Adrenal gland (tissue), 9 donors: ENCODE measurements at regions not wholly inside any gene's neighbourhood (a gene's known extent, or its start where the extent isn't known, plus 50 kb on each side); places are given as distances from the start of the nearest gene placed in this dataset.

Experiments
- DNase-seq, 7 donors: peaks; one replicate each; pipeline ENCODE4 v3.0.0-alpha.2; 2019 to 2020
- H3K27ac ChIP-seq, 5 donors: fragments of 200-600 bp; sonication (generic) in 4 of 5; 1 replicate in 3 of 5; 2 replicates in 2 of 5; pipeline versions ENCODE4 v1.5.1 to v1.8.0; 2016 to 2020; ENCODE audit warnings: mild to moderate bottlenecking in 1 of 5
- H3K27me3 ChIP-seq: fragments of 200-600 bp; 2 replicates; pipeline ENCODE4 v1.8.0; 2021
- H3K36me3 ChIP-seq, 2 donors: fragments of 200-600 bp; replicated peaks in 1 of 2; 1 replicate in 1 of 2; 2 replicates in 1 of 2; pipeline versions ENCODE4 v1.5.1 to v1.8.0; 2018 to 2022
- H3K4me1 ChIP-seq, 2 donors: fragments of 200-600 bp; replicated peaks in 1 of 2; 1 replicate in 1 of 2; 2 replicates in 1 of 2; pipeline versions ENCODE4 v1.5.1 to v1.8.0; 2018 to 2021
- H3K4me3 ChIP-seq, 4 donors: fragments of 200-600 bp; sonication (generic) in 3 of 4; one replicate each; pipeline ENCODE4 v1.5.1; 2016 to 2018
- H3K9me3 ChIP-seq, 3 donors: fragments of 200-600 bp; sonication (generic) in 1 of 3; replicated peaks in 1 of 3; 1 replicate in 2 of 3; 2 replicates in 1 of 3; pipeline versions ENCODE4 v1.5.1 to v1.8.0; 2016 to 2021
- POLR2A ChIP-seq, 2 donors: fragments of 450-650 bp; IDR thresholded peaks; one replicate each; pipeline ENCODE4 v1.6.1; 2017; ENCODE audit warnings: antibody characterized with exemption in 2 of 2, mild to moderate bottlenecking in 2 of 2, moderate library complexity in 1 of 2
- WGBS, 4 donors: extraction: QIAGEN DNeasy Blood & Tissue Kit in 2 of 4; methylation state at CpG; one replicate each; pipeline versions ENCODE4 v1.1.5 to v1.1.7; 2013 to 2017; 5-methylcytosine and 5-hydroxymethylcytosine counted together
- intact Hi-C, 2 donors: fragments of 100-400 bp; cut with DNase I; formaldehyde crosslinking; loops; one replicate each; pipeline versions ENCODE4 v1.14.1 to v1.15.0; 2022 to 2023
- TF ChIP-seq, protein P1 (sequence below), 6 experiments: fragments of 450-650 bp in 4 of 6; fragments of 200-600 bp in 2 of 6; sonication (generic) in 1 of 6; IDR thresholded peaks; 1 replicate in 5 of 6; 2 replicates in 1 of 6; pipeline versions ENCODE4 v1.5.1 to v1.8.0; 2016 to 2021; ENCODE audit warnings: antibody characterized with exemption in 6 of 6, mild to moderate bottlenecking in 2 of 6, moderate library complexity in 1 of 6
- donor health status: healthy with polysubstance abuse.
- donor health status: Bipolar disorder and iron deficiency.
- donor health status: DM: yes; HTN: yes; CAD: no.
- donor health status: DM: no; HTN: no; CAD: no.
- donor health status: DM: no; HTN: no; CAD: no.

DNA sequence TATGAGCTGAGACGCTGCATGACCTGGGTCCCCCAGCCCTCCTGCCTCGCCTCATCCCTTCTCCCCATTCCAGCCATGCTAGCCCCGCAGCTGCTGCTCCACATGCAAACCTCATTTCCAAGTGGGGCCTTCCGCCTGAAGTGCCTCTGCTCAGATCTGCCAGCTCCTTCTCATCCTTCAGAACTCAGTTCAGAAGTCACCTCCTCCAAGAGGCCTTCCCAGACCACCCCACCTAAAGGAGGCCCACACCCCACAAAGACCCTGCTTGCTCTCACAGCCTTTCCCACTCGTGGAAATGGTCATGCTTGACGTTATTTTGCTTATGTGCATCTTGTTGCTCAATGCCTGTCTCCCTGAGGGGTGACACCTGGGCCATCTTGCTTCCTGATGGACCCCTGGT lies 58.7 kb downstream of the RMI2 start:
- DNase-seq, result no peak
- Histone ChIP-seq H3K27ac (no peak overlapping the region), H3K36me3 (no peaks in the 10 kb centered on the region), H3K9me3 (no peaks in the 10 kb centered on the region), H3K27me3 (no peaks in the 10 kb centered on the region), H3K4me1 (peaks cover 6 to 10% of the 10 kb centered on the region in 2 donors), H3K4me3 (no peak overlapping the region)
- 77 to 91% (median 87%) methylated on average over 6 of the region's 6 CpGs for WGBS, 4 donors
- no peak for TF ChIP-seq POLR2A (IDR thresholded peaks at IDR 0.05)
- TF ChIP-seq, protein P1, sequence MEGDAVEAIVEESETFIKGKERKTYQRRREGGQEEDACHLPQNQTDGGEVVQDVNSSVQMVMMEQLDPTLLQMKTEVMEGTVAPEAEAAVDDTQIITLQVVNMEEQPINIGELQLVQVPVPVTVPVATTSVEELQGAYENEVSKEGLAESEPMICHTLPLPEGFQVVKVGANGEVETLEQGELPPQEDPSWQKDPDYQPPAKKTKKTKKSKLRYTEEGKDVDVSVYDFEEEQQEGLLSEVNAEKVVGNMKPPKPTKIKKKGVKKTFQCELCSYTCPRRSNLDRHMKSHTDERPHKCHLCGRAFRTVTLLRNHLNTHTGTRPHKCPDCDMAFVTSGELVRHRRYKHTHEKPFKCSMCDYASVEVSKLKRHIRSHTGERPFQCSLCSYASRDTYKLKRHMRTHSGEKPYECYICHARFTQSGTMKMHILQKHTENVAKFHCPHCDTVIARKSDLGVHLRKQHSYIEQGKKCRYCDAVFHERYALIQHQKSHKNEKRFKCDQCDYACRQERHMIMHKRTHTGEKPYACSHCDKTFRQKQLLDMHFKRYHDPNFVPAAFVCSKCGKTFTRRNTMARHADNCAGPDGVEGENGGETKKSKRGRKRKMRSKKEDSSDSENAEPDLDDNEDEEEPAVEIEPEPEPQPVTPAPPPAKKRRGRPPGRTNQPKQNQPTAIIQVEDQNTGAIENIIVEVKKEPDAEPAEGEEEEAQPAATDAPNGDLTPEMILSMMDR (IDR thresholded peaks at IDR 0.05), result no peak
- intact Hi-C loops, result loop anchor here (10.0 kb wide), 2 partner anchors 411 to 661 kb away; no protein-coding TSS in a partner anchor

GRCh38 chr16:11404603-11405002 lies 59.3 kb downstream of the RMI2 start:
- no peak overlapping the region for H3K27ac ChIP-seq
- H3K9me3 ChIP-seq, result no peaks in the 10 kb centered on the region
- WGBS, 4 donors, result 92 to 96% (median 94%) methylated on average over 10 to 12 of the region's 12 CpGs
- no peak overlapping the region for H3K4me3 ChIP-seq
- no peak for DNase-seq
- intact Hi-C loops, result loop anchor here (5.0 to 10.0 kb wide), 3 partner anchors 128 to 660 kb away; no protein-coding TSS in a partner anchor
- H3K36me3 ChIP-seq, result no peaks in the 10 kb centered on the region
- H3K27me3 ChIP-seq, result no peaks in the 10 kb centered on the region
- TF ChIP-seq, protein P1 (IDR thresholded peaks at IDR 0.05), result no peak
- no peak for TF ChIP-seq POLR2A (IDR thresholded peaks at IDR 0.05)
- peaks cover 6 to 10% of the 10 kb centered on the region in 2 donors for H3K4me1 ChIP-seq

- no peak for TF ChIP-seq POLR2A (IDR thresholded peaks at IDR 0.05)
- TF ChIP-seq, protein P1 (IDR thresholded peaks at IDR 0.05), result peak; percentile 46 to 68 (median 54)
- H3K4me1 ChIP-seq, result peaks cover 6 to 10% of the 10 kb centered on the region in 2 donors
- intact Hi-C loops, result loop anchor here (5.0 to 10.0 kb wide), 3 partner anchors 127 to 659 kb away; no protein-coding TSS in a partner anchor
- 60 to 72% (median 67%) methylated on average over 11 of the region's 11 CpGs for WGBS, 4 donors
- peak in 5 of 7 donors; percentile 41 to 70 (median 49) for DNase-seq
- no peaks in the 10 kb centered on the region for H3K9me3 ChIP-seq
- H3K27me3 ChIP-seq, result no peaks in the 10 kb centered on the region
- no peak overlapping the region for H3K27ac ChIP-seq
- no peak overlapping the region for H3K4me3 ChIP-seq
- H3K36me3 ChIP-seq, result no peaks in the 10 kb centered on the region
Measured at GRCh38 chr16:11405331-11406176, 60.3 kb downstream of the RMI2 start.

DNA sequence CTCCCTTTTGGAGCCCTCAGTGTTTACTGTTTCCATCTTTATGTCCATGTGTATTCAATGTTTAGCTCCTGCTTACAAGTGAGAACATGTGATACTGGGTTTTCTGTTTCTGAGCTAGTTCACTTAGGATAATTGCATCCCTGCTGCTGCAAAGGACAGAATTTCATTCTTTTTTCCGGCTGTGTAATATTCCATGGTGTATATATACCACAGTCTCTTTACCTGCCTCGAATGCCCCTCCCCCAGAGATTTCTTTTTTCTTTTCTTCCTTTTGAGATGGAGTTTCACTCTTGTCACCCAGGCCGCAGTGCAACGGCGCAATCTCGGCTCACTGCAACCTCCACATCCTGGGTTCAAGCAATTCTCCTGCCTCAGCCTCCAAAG lies 60.9 kb downstream of the RMI2 start:
- Histone ChIP-seq H3K27ac (no peak overlapping the region), H3K4me3 (no peak overlapping the region), H3K9me3 (no peaks in the 10 kb centered on the region), H3K36me3 (no peaks in the 10 kb centered on the region), H3K4me1 (peaks cover 6 to 10% of the 10 kb centered on the region in 2 donors), H3K27me3 (no peaks in the 10 kb centered on the region)
- intact Hi-C loops, result loop anchor here (5.0 to 10.0 kb wide), 3 partner anchors 126 to 659 kb away; no protein-coding TSS in a partner anchor
- WGBS, 4 donors, result 86 to 93% (median 89%) methylated on average over 6 of the region's 6 CpGs
- TF ChIP-seq, protein P1 (IDR thresholded peaks at IDR 0.05), result no peak
- DNase-seq, result no peak
